Testis (tissue), 2 donors: ENCODE measurements at regions not wholly inside any gene's neighbourhood (a gene's known extent, or its start where the extent isn't known, plus 50 kb on each side); places are given as distances from the start of the nearest gene placed in this dataset.

ENCODE experiments used
- DNase-seq: peaks from one replicate; pipeline ENCODE4 v3.0.0-alpha.2; 2019
- H3K27ac ChIP-seq, 2 donors: fragments of 200-600 bp; sonication (generic); one replicate each; pipeline ENCODE4 v1.5.1; 2019
- H3K27me3 ChIP-seq: fragments of 200-600 bp; sonication (generic); one replicate; pipeline ENCODE4 v1.5.1; 2019
- H3K36me3 ChIP-seq: fragments of 200-600 bp; sonication (generic); one replicate; pipeline ENCODE4 v1.5.1; 2017; ENCODE audit warnings: low read depth; ENCODE audit errors: missing control alignments
- H3K4me1 ChIP-seq: fragments of 200-600 bp; sonication (generic); one replicate; pipeline ENCODE4 v1.5.1; 2019
- H3K4me3 ChIP-seq, 2 donors: fragments of 200-600 bp; sonication (generic); one replicate each; pipeline ENCODE4 v1.5.1; 2017 to 2019
- H3K9me3 ChIP-seq: fragments of 200-600 bp; sonication (generic); one replicate; pipeline ENCODE4 v1.5.1; 2017
- POLR2A ChIP-seq: fragments of 450-650 bp; IDR thresholded peaks from one replicate; pipeline ENCODE4 v1.6.1; 2017; ENCODE audit warnings: antibody characterized with exemption, mild to moderate bottlenecking, moderate library complexity
- WGBS, 2 donors: methylation state at CpG; one replicate each; pipeline ENCODE4 v1.1.5; 2018; 5-methylcytosine and 5-hydroxymethylcytosine counted together
- intact Hi-C: fragments of 100-400 bp; cut with DNase I; formaldehyde crosslinking; loops from one replicate; pipeline ENCODE4 v1.15.1; 2023; ENCODE audit warnings: low total_unique reads
- TF ChIP-seq, protein P1 (sequence below), 3 experiments: fragments of 450-650 bp in 2 of 3; fragments of 200-600 bp in 1 of 3; sonication (generic) in 1 of 3; IDR thresholded peaks; one replicate each; pipeline ENCODE4 v1.5.1; 2016 to 2019; ENCODE audit warnings: antibody characterized with exemption in 3 of 3, mild to moderate bottlenecking in 2 of 3, moderate library complexity in 1 of 3

DNA sequence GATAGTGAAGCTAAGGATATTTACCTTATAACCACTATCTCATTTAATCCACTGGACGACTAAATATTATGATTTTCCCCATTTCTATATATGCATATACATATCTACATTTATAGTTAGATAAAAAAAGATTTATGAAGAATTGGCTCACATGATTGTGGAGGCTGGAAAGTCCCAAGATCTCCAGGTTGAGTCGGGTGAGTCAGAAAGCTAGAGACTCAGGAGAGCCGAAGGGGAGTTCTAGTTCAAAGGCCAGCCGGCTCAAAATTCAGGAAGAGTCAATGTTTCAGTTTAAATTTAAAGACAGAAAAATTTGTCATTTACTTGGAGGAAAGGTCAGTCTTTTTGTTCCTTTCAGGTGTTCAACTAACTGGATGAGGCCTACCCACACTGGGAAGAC lies 158.2 kb upstream of the CPEB2 start:
- Histone ChIP-seq H3K27ac (no peak overlapping the region), H3K4me3 (no peak overlapping the region), H3K27me3 (no peaks in the 10 kb centered on the region), H3K4me1 (no peaks in the 10 kb centered on the region), H3K9me3 (no peaks in the 10 kb centered on the region), H3K36me3 (no peaks in the 10 kb centered on the region)
- TF ChIP-seq, protein P1, sequence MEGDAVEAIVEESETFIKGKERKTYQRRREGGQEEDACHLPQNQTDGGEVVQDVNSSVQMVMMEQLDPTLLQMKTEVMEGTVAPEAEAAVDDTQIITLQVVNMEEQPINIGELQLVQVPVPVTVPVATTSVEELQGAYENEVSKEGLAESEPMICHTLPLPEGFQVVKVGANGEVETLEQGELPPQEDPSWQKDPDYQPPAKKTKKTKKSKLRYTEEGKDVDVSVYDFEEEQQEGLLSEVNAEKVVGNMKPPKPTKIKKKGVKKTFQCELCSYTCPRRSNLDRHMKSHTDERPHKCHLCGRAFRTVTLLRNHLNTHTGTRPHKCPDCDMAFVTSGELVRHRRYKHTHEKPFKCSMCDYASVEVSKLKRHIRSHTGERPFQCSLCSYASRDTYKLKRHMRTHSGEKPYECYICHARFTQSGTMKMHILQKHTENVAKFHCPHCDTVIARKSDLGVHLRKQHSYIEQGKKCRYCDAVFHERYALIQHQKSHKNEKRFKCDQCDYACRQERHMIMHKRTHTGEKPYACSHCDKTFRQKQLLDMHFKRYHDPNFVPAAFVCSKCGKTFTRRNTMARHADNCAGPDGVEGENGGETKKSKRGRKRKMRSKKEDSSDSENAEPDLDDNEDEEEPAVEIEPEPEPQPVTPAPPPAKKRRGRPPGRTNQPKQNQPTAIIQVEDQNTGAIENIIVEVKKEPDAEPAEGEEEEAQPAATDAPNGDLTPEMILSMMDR (IDR thresholded peaks at IDR 0.05): no peak
- no peak for TF ChIP-seq POLR2A
- intact Hi-C loops: no loop called here
- no peak for DNase-seq
- whole genome bisulfite sequencing, 2 donors: 80 to 90% methylated on average over 4 of the region's 4 CpGs

DNA sequence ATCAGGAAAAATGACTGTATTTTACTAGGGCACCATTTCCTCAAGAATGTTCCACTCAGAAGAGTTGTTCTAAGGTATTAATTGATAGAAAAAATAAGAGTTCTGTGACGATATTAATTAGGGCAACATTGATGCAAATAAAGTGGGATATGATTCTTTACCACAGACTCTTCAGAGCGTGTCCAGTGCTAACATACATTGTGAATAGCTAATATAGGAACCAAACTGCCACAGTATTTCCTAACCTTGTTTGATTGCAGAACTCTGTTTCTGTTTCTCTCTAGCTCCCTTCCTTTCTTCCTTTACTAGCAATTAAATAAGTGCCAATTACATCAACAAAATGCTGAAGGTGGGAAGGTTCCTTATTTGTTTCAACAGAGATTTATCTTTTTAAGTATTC lies 154.1 kb upstream of the CPEB2 start:
- no peaks in the 10 kb centered on the region for H3K4me1 ChIP-seq
- H3K27ac ChIP-seq: no peak overlapping the region
- intact Hi-C loops: no loop called here
- WGBS, 2 donors: 74 to 86% methylated on average over 2 of the region's 2 CpGs
- TF ChIP-seq, protein P1 (IDR thresholded peaks at IDR 0.05): no peak
- no peak for TF ChIP-seq POLR2A
- no peak for DNase-seq
- H3K36me3 ChIP-seq: no peaks in the 10 kb centered on the region
- no peaks in the 10 kb centered on the region for H3K9me3 ChIP-seq
- no peaks in the 10 kb centered on the region for H3K27me3 ChIP-seq
- no peak overlapping the region for H3K4me3 ChIP-seq

DNA sequence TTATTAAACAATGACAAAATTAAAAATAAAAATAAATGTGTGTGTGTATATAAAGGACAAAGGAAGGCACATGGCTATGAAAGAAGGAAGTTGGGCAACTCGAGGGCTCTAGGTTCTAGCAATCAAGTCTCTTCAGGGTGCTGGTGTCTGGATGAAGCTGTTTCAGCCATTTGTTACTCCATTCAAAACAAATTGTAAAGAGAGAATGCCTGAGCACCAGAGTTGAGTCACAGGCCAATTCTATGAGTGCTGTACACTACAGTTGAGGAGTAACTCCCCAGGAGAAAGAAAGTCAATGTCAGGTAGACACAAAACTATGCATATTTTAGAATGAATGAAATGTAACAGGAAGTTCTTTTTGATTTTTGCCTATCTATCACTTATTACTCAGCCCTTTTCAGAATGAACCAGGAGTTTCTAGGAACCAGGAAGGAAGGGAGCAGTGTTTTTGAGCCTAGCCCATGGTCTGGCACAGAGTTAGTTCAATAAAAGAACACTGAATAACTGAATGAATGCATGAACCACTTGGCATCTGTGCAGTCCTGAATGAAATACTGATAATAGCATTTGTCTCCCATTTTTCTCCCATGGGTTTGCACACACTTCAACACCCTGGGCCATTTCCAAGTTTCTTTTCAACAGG lies 151.7 kb upstream of the CPEB2 start:
- Histone ChIP-seq H3K27ac (no peak overlapping the region), H3K27me3 (no peaks in the 10 kb centered on the region), H3K4me1 (no peaks in the 10 kb centered on the region), H3K36me3 (no peaks in the 10 kb centered on the region), H3K4me3 (no peak overlapping the region), H3K9me3 (no peaks in the 10 kb centered on the region)
- 51 to 72% methylated on average over 1 of the region's 1 CpG for WGBS, 2 donors
- TF ChIP-seq POLR2A: no peak
- TF ChIP-seq, protein P1 (IDR thresholded peaks at IDR 0.05): no peak
- DNase-seq: no peak
- intact Hi-C loops: no loop called here

DNA sequence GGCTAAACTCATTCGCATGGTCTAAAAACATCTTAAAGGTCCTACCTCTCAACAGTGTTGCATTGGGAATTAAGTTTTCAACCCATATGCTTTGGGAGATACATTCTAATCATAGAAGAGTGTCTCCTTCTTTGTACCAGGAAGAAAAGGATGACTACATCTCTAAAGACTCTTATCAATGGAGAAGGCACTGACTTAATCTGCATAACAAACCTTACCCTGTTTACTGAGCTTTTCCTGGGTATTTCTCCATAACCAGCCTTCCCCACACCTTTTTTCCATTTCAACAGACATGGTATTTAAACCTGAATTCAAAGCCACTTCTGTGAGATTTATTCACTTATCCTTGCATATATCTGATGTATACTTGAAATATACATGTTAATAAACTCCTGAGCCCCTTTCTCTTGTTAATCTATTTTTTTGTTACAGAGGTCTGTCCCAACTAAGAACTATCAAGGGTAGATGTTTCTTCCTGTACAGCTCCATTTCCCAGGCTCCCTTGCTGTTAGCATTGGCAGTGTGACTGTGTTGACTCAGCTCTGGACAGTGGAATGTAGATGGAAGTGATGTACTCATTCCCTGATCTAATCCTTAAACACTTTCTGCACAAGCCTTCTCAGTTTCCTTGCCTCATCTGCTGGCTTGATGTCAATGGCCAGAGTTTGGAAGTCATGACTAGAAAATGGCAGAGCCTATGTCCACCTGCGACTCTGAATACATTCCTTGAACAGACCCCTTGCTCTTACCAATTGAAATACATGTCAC lies 148.9 kb upstream of the CPEB2 start:
- intact Hi-C loops: no loop called here
- H3K9me3 ChIP-seq: no peaks in the 10 kb centered on the region
- no peak overlapping the region for H3K27ac ChIP-seq
- 92 to 96% methylated on average over 2 of the region's 2 CpGs for WGBS, 2 donors
- H3K4me3 ChIP-seq: no peak overlapping the region
- no peaks in the 10 kb centered on the region for H3K4me1 ChIP-seq
- DNase-seq: no peak
- TF ChIP-seq POLR2A: no peak
- TF ChIP-seq, protein P1 (IDR thresholded peaks at IDR 0.05): no peak
- H3K27me3 ChIP-seq: no peaks in the 10 kb centered on the region
- H3K36me3 ChIP-seq: no peaks in the 10 kb centered on the region

DNA sequence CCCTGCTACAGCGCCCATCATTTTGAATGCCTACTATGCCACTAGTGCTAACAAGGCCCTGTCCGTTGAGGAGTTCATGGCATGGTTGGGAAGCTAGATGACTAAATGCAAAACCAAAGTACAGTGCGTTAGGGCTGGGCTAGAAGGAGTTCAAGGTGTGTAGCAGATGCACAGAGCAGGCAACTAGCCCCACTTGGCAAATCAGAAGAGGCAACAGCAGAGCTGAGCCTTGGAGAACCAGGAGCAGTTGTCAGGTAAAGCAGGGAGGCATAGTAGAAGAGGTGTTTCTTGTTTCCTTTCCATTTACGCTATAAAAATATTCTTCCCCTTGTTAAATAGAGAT lies 146.6 kb upstream of the CPEB2 start:
- Histone ChIP-seq H3K27ac (no peak overlapping the region), H3K4me3 (no peak overlapping the region)
- 85 to 89% methylated on average over 4 of the region's 4 CpGs for WGBS, 2 donors

More for the DNA sequence above, 146.6 kb upstream of the CPEB2 start:
- intact Hi-C loops: no loop called here
- no peaks in the 10 kb centered on the region for H3K4me1 ChIP-seq
- no peaks in the 10 kb centered on the region for H3K36me3 ChIP-seq
- H3K9me3 ChIP-seq: no peaks in the 10 kb centered on the region
- no peak for DNase-seq
- no peaks in the 10 kb centered on the region for H3K27me3 ChIP-seq
- no peak for TF ChIP-seq POLR2A
- TF ChIP-seq, protein P1 (IDR thresholded peaks at IDR 0.05): no peak
